ENCODE measurements at regions not wholly inside any gene's neighbourhood (a gene's known extent, or its start where the extent isn't known, plus 50 kb on each side); places are given as distances from the start of the nearest gene placed in this dataset.

- TF ChIP-seq TAF1 (IDR thresholded peaks at IDR 0.05; ENCODE audit: borderline replicate concordance, insufficient read depth, low read length) (no peak), POLR2AphosphoS5 (IDR thresholded peaks at IDR 0.05; ENCODE audit: low read depth, low read length) (no peak), SIN3A (IDR thresholded peaks at IDR 0.05; ENCODE audit: borderline replicate concordance, insufficient read depth, low read length) (no peak), REST (IDR thresholded peaks at IDR 0.05; ENCODE audit: insufficient read depth in 1 of 2, low read depth in 2 of 2, low read length in 2 of 2) (no peak)
These were observed 843.2 kb downstream of the GALC start for GRCh38 chr14:87149583-87150354.

All from PFSK-1 (cell line).